H9 (cell line): ENCODE measurements at regions not wholly inside any gene's neighbourhood (a gene's known extent, or its start where the extent isn't known, plus 50 kb on each side); places are given as distances from the start of the nearest gene placed in this dataset.

Experiments used
- DNase-seq: peaks from one replicate; pipeline ENCODE4 v3.0.0-alpha.2; 2017
- H2AFZ ChIP-seq: one replicate; pipeline ENCODE4 v1.6.1; 2013; ENCODE audit warnings: mild to moderate bottlenecking, low read length, control low read depth, moderate library complexity
- H2AK5ac ChIP-seq: 2 replicates; pipeline ENCODE4 v1.6.1; 2013; ENCODE audit warnings: low read length, control low read depth, mixed read lengths; ENCODE audit not compliant: insufficient read length
- H2BK120ac ChIP-seq: one replicate; pipeline ENCODE4 v1.6.1; 2013; ENCODE audit warnings: low read depth, mild to moderate bottlenecking, low read length, control low read depth, inconsistent platforms; ENCODE audit not compliant: poor library complexity, severe bottlenecking
- H2BK12ac ChIP-seq: 2 replicates; pipeline ENCODE4 v1.6.1; 2013; ENCODE audit warnings: low read length, control low read depth, mixed read lengths, low read depth; ENCODE audit not compliant: insufficient read length
- H2BK15ac ChIP-seq: 2 replicates; pipeline ENCODE4 v1.6.1; 2013; ENCODE audit warnings: low read depth, low read length, control low read depth
- H2BK20ac ChIP-seq: one replicate; pipeline ENCODE4 v1.6.1; 2013; ENCODE audit warnings: low read depth, mild to moderate bottlenecking, low read length, control low read depth, inconsistent platforms; ENCODE audit not compliant: poor library complexity, severe bottlenecking
- H2BK5ac ChIP-seq: 2 replicates; pipeline ENCODE4 v1.6.1; 2013; ENCODE audit warnings: low read length, control low read depth, mixed read lengths; ENCODE audit not compliant: insufficient read length
- H3K14ac ChIP-seq: 2 replicates; pipeline ENCODE4 v1.6.1; 2013; ENCODE audit warnings: low read length, control low read depth; ENCODE audit not compliant: insufficient read depth
- H3K18ac ChIP-seq: 2 replicates; pipeline ENCODE4 v1.6.1; 2013; ENCODE audit warnings: low read depth, mild to moderate bottlenecking, mixed read lengths, low read length, control low read depth; ENCODE audit not compliant: insufficient read length
- H3K23ac ChIP-seq: 2 replicates; pipeline ENCODE4 v1.6.1; 2013; ENCODE audit warnings: low read length, control low read depth, mixed read lengths, low read depth; ENCODE audit not compliant: insufficient read length
- H3K23me2 ChIP-seq: 2 replicates; pipeline ENCODE4 v1.6.1; 2013; ENCODE audit warnings: low read depth, mild to moderate bottlenecking, mixed read lengths, low read length, control low read depth; ENCODE audit not compliant: insufficient read length, poor library complexity, severe bottlenecking
- H3K27ac ChIP-seq: 2 replicates; pipeline ENCODE4 v1.5.1; 2013; ENCODE audit warnings: low read length, control low read depth, mixed read lengths, low read depth; ENCODE audit not compliant: insufficient read length
- H3K27me3 ChIP-seq: 2 replicates; pipeline ENCODE4 v1.6.1; 2013; ENCODE audit warnings: low read length, control low read depth, inconsistent platforms; ENCODE audit not compliant: insufficient read depth
- H3K4ac ChIP-seq: 2 replicates; pipeline ENCODE4 v1.6.1; 2013; ENCODE audit warnings: low read depth, mild to moderate bottlenecking, control low read depth, inconsistent platforms, low read length, moderate library complexity
- H3K4me1 ChIP-seq: 2 replicates; pipeline ENCODE4 v1.6.1; 2013; ENCODE audit warnings: low read length, control low read depth, inconsistent platforms; ENCODE audit not compliant: insufficient read depth
- H3K4me2 ChIP-seq: 2 replicates; pipeline ENCODE4 v1.6.1; 2013; ENCODE audit warnings: low read length, control low read depth, mixed read lengths; ENCODE audit not compliant: insufficient read length, insufficient read depth
- H3K56ac ChIP-seq: 2 replicates; pipeline ENCODE4 v1.6.1; 2013; ENCODE audit warnings: low read depth, mild to moderate bottlenecking, mixed read lengths, low read length, control low read depth; ENCODE audit not compliant: insufficient read length
- H3K79me1 ChIP-seq: 2 replicates; pipeline ENCODE4 v1.6.1; 2013; ENCODE audit warnings: low read depth, mild to moderate bottlenecking, moderate library complexity, low read length, control low read depth, inconsistent platforms; ENCODE audit not compliant: insufficient read depth, poor library complexity, severe bottlenecking
- H3K79me2 ChIP-seq: 2 replicates; pipeline ENCODE4 v1.6.1; 2013; ENCODE audit warnings: low read length, control low read depth, inconsistent platforms; ENCODE audit not compliant: insufficient read depth
- H3K9ac ChIP-seq: 2 replicates; pipeline ENCODE4 v1.6.1; 2013; ENCODE audit warnings: low read length, control low read depth, mixed read lengths; ENCODE audit not compliant: insufficient read length; ENCODE audit errors: extremely low read depth
- H3K9me3 ChIP-seq: one replicate; pipeline ENCODE4 v1.6.1; 2013; ENCODE audit warnings: low read depth, low read length, inconsistent platforms; ENCODE audit not compliant: control insufficient read depth
- H3T11ph ChIP-seq: one replicate; pipeline ENCODE4 v1.6.1; 2013; ENCODE audit warnings: mild to moderate bottlenecking, low read length, control low read depth, inconsistent platforms
- H4K20me1 ChIP-seq: one replicate; pipeline ENCODE4 v1.6.1; 2013; ENCODE audit not compliant: control insufficient read depth, insufficient read length, insufficient read depth
- H4K5ac ChIP-seq: 2 replicates; pipeline ENCODE4 v1.6.1; 2013; ENCODE audit warnings: low read depth, mild to moderate bottlenecking, mixed read lengths, low read length, control low read depth; ENCODE audit not compliant: insufficient read length
- H4K8ac ChIP-seq: replicated peaks from 2 replicates; pipeline ENCODE4 v1.6.1; 2013; ENCODE audit warnings: low read length, control low read depth, mixed read lengths, low read depth; ENCODE audit not compliant: insufficient read length
- H4K91ac ChIP-seq: 2 replicates; pipeline ENCODE4 v1.6.1; 2013; ENCODE audit warnings: low read depth, mild to moderate bottlenecking, moderate library complexity, mixed read lengths, low read length, control low read depth; ENCODE audit not compliant: insufficient read length
- H3K27ac Mint-ChIP-seq, 3 experiments: 2 replicates in 2 of 3; 3 replicates in 1 of 3; pipeline ENCODE4 v1.8.0; 2020 to 2021; ENCODE audit warnings: mixed read lengths in 3 of 3, mild to moderate bottlenecking in 1 of 3, moderate library complexity in 1 of 3
- H3K27me3 Mint-ChIP-seq: 2 replicates; pipeline ENCODE4 v1.8.0; 2021; ENCODE audit warnings: low read depth, mild to moderate bottlenecking, moderate library complexity, mixed read lengths
- H3K36me3 Mint-ChIP-seq, 3 experiments: 2 replicates in 2 of 3; 3 replicates in 1 of 3; pipeline ENCODE4 v1.8.0; 2020 to 2021; ENCODE audit warnings: low read depth in 3 of 3, mixed read lengths in 3 of 3; ENCODE audit not compliant: insufficient read depth in 1 of 3
- H3K4me1 Mint-ChIP-seq, 2 experiments: 2 replicates each; pipeline ENCODE4 v1.8.0; 2020; ENCODE audit warnings: mixed read lengths in 2 of 2
- H3K4me3 Mint-ChIP-seq, 2 experiments: 2 replicates in 1 of 2; 3 replicates in 1 of 2; pipeline ENCODE4 v1.8.0; 2020 to 2021; ENCODE audit warnings: mild to moderate bottlenecking in 2 of 2, mixed read lengths in 2 of 2, moderate library complexity in 1 of 2
- H3K9me3 Mint-ChIP-seq, 2 experiments: 2 replicates in 1 of 2; 3 replicates in 1 of 2; pipeline ENCODE4 v1.8.0; 2020; ENCODE audit warnings: mild to moderate bottlenecking in 2 of 2, mixed read lengths in 2 of 2, moderate library complexity in 1 of 2
- CTCF ChIP-seq: fragments of 200-600 bp; sonication (generic); conservative IDR thresholded peaks from 3 replicates; pipeline ENCODE4 v1.8.0; 2021; ENCODE audit warnings: antibody characterized with exemption, mild to moderate bottlenecking
- WGBS: extraction: QIAGEN DNeasy Blood & Tissue Kit; methylation state at CpG from one replicate; pipeline ENCODE4 v1.1.7; 2013; ENCODE audit warnings: missing lambda C conversion rate, low lambda C conversion rate, mixed read lengths; ENCODE audit not compliant: insufficient read length; ENCODE audit errors: extremely low coverage; 5-methylcytosine and 5-hydroxymethylcytosine counted together

- H3K9me3 Mint-ChIP-seq: peaks cover 5 to 6% of the 10 kb centered on the region in 2 experiments; a peak in 4 of 5 replicates
- Histone ChIP-seq H4K91ac (no peak overlapping the region), H3K4ac (no peak overlapping the region), H3K18ac (no peak overlapping the region), H3K27me3 (no peaks in the 10 kb centered on the region), H3K4me1 (no peaks in the 10 kb centered on the region), H2BK12ac (no peak overlapping the region), H2BK120ac (no peak overlapping the region), H3K56ac (no peak overlapping the region), H3K4me2 (no peak overlapping the region), H4K5ac (no peak overlapping the region), H3K23ac (no peak overlapping the region), H2BK15ac (no peak overlapping the region), H4K8ac (no peak overlapping the region), H4K20me1 (no peaks in the 10 kb centered on the region), H2BK5ac (no peak overlapping the region), H2BK20ac (no peak overlapping the region), H3K23me2 (no peaks in the 10 kb centered on the region), H3K79me1 (no peaks in the 10 kb centered on the region), H3T11ph (no peak overlapping the region), H3K27ac (no peak overlapping the region), H3K9me3 (no peaks in the 10 kb centered on the region), H3K14ac (no peak overlapping the region), H3K79me2 (no peaks in the 10 kb centered on the region), H2AFZ (no peak overlapping the region), H3K9ac (no peak overlapping the region), H2AK5ac (no peak overlapping the region)
- H3K4me1 Mint-ChIP-seq: peaks cover 0 to 3% of the 10 kb centered on the region in 2 experiments; a peak in 1 of 4 replicates
- no peaks in the 10 kb centered on the region; the same call in 1 of the 2 replicates for H3K27me3 Mint-ChIP-seq
- no CpG with 5 or more reads among the region's 2 CpGs for WGBS
- no peak overlapping the region for H3K4me3 Mint-ChIP-seq
- H3K27ac Mint-ChIP-seq: peak overlapping the region in 1 of 3 experiments; percentile 73; a peak in 1 of 7 replicates
- H3K36me3 Mint-ChIP-seq: peaks cover 0 to 9% (median 5%) of the 10 kb centered on the region in 3 experiments; a peak in 5 of 7 replicates
- TF ChIP-seq CTCF: no peak
- DNase-seq: no peak
These were observed 463.7 kb downstream of the TNS1 start for GRCh38 chr2:217539126-217539525.
